ENCODE measurements at regions not wholly inside any gene's neighbourhood (a gene's known extent, or its start where the extent isn't known, plus 50 kb on each side); places are given as distances from the start of the nearest gene placed in this dataset.

DNA sequence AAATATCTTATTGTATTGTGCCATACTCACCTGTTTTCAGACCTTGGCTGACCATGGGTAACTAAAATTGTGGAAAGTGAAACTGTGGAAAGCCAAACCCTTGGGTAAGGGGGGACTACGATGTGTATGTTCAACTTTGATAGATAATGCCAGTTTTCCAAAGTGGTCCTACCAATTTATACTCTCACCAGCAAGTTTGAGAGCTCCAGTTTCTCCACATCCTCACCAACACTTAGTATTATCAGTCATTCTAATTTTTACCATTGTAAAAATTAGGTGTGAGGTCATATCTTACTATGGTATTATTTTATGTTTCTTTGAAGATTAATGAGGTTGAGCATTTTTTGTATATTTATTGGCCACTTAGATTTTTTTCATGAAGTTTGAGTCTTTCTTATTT lies 346.9 kb upstream of the PODXL start:
- TF ChIP-seq POLR2A (IDR thresholded peaks at IDR 0.05): no peak
- TF ChIP-seq, protein P1, sequence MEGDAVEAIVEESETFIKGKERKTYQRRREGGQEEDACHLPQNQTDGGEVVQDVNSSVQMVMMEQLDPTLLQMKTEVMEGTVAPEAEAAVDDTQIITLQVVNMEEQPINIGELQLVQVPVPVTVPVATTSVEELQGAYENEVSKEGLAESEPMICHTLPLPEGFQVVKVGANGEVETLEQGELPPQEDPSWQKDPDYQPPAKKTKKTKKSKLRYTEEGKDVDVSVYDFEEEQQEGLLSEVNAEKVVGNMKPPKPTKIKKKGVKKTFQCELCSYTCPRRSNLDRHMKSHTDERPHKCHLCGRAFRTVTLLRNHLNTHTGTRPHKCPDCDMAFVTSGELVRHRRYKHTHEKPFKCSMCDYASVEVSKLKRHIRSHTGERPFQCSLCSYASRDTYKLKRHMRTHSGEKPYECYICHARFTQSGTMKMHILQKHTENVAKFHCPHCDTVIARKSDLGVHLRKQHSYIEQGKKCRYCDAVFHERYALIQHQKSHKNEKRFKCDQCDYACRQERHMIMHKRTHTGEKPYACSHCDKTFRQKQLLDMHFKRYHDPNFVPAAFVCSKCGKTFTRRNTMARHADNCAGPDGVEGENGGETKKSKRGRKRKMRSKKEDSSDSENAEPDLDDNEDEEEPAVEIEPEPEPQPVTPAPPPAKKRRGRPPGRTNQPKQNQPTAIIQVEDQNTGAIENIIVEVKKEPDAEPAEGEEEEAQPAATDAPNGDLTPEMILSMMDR (IDR thresholded peaks at IDR 0.05): no peak
